Transverse colon (tissue), 4 donors: ENCODE measurements at regions not wholly inside any gene's neighbourhood (a gene's known extent, or its start where the extent isn't known, plus 50 kb on each side); places are given as distances from the start of the nearest gene placed in this dataset.

ENCODE experiments used
- DNase-seq: peaks from one replicate; pipeline ENCODE4 v3.0.0-alpha.2; 2019
- H3K27ac ChIP-seq, 4 donors: fragments of 200-600 bp; sonication (generic); 2 replicates each; pipeline ENCODE4 v1.5.1; 2016 to 2018; ENCODE audit warnings: inconsistent platforms in 4 of 4
- H3K27me3 ChIP-seq: fragments of 200-600 bp; sonication (generic); 2 replicates; pipeline ENCODE4 v1.5.1; 2017; ENCODE audit warnings: inconsistent platforms
- H3K36me3 ChIP-seq, 4 donors: fragments of 200-600 bp; sonication (generic); 2 replicates each; pipeline ENCODE4 v1.5.1; 2017 to 2019; ENCODE audit warnings: inconsistent platforms in 4 of 4
- H3K4me1 ChIP-seq, 4 donors: fragments of 200-600 bp; sonication (generic); 2 replicates each; pipeline ENCODE4 v1.5.1; 2017 to 2020; ENCODE audit warnings: inconsistent platforms in 4 of 4
- H3K4me3 ChIP-seq, 4 donors: fragments of 200-600 bp; sonication (generic); 1 replicate in 1 of 4; 2 replicates in 3 of 4; pipeline versions ENCODE4 v1.5.1 to v1.6.1; 2017 to 2019; ENCODE audit warnings: inconsistent platforms in 4 of 4
- H3K9me3 ChIP-seq, 2 donors: fragments of 200-600 bp; sonication (generic); 2 replicates each; pipeline ENCODE4 v1.5.1; 2017 to 2019; ENCODE audit warnings: inconsistent platforms in 2 of 2
- EP300 ChIP-seq: sonication (generic); formaldehyde crosslinking; IDR thresholded peaks from one replicate; pipeline ENCODE4 v1.6.1; 2017; ENCODE audit warnings: antibody characterized with exemption, low read depth
- POLR2A ChIP-seq: fragments of 450-650 bp; IDR thresholded peaks from one replicate; pipeline ENCODE4 v1.6.1; 2016; ENCODE audit warnings: antibody characterized with exemption, mild to moderate bottlenecking, moderate library complexity
- POLR2AphosphoS5 ChIP-seq, 3 donors: sonication (generic); formaldehyde crosslinking; IDR thresholded peaks; one replicate each; pipeline ENCODE4 v1.6.1; 2016; ENCODE audit warnings: antibody characterized with exemption in 3 of 3
- WGBS, 2 donors: methylation state at CpG; one replicate each; pipeline ENCODE4 v1.1.5; 2018; ENCODE audit warnings: low coverage in 1 of 2; 5-methylcytosine and 5-hydroxymethylcytosine counted together
- in situ Hi-C, 4 donors: fragments of 200-750 bp; cut with MboI; loops; one replicate each; pipeline versions ENCODE4 v1.15.0 to v1.15.1; 2017; ENCODE audit warnings: low sequenced_read_pairs in 3 of 4, low pct_ligation_motif_present in 1 of 4, low pct_unique_long_range_greater_than_20kb in 1 of 4
- intact Hi-C: fragments of 100-400 bp; cut with DNase I; formaldehyde crosslinking; loops from one replicate; pipeline ENCODE4 v1.15.1; 2023; ENCODE audit warnings: low total_unique reads
- TF ChIP-seq, protein P1 (sequence below), 5 experiments: fragments of 200-600 bp in 3 of 5; fragments of 450-650 bp in 2 of 5; sonication (generic) in 3 of 5; IDR thresholded peaks; 1 replicate in 2 of 5; 2 replicates in 3 of 5; pipeline ENCODE4 v1.5.1; 2016 to 2017; ENCODE audit warnings: antibody characterized with exemption in 5 of 5, inconsistent platforms in 3 of 5, mild to moderate bottlenecking in 2 of 5, moderate library complexity in 1 of 5

DNA sequence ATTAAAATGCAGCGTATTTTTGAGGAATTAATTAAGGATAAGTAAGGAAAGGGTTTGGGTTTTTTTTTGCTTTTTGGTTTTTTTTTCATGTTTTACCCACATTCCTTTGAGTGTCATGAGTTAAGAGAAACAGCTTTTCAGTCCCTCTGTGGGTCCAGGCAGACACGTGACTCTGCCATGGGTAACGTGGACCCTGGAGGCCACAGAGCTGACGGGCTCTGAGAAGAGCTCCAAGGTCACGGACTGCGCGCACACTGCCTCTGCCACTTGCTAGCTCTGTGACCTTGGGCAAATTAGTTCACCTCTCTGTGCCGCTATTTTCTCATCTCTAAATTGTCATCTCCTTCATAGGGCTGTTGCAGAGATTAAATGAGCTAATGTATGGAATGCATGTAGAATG is 588.2 kb upstream of the CDH11 start:
- TF ChIP-seq POLR2AphosphoS5 (IDR thresholded peaks at IDR 0.05) (no peak), POLR2A (no peak), EP300 (no peak)
- TF ChIP-seq, protein P1, sequence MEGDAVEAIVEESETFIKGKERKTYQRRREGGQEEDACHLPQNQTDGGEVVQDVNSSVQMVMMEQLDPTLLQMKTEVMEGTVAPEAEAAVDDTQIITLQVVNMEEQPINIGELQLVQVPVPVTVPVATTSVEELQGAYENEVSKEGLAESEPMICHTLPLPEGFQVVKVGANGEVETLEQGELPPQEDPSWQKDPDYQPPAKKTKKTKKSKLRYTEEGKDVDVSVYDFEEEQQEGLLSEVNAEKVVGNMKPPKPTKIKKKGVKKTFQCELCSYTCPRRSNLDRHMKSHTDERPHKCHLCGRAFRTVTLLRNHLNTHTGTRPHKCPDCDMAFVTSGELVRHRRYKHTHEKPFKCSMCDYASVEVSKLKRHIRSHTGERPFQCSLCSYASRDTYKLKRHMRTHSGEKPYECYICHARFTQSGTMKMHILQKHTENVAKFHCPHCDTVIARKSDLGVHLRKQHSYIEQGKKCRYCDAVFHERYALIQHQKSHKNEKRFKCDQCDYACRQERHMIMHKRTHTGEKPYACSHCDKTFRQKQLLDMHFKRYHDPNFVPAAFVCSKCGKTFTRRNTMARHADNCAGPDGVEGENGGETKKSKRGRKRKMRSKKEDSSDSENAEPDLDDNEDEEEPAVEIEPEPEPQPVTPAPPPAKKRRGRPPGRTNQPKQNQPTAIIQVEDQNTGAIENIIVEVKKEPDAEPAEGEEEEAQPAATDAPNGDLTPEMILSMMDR (IDR thresholded peaks at IDR 0.05) = no peak
- intact Hi-C loops = no loop called here
- H3K36me3 ChIP-seq = no peaks in the 10 kb centered on the region
- H3K4me3 ChIP-seq = no peak overlapping the region
- WGBS, 2 donors = 73 to 88% methylated on average over 4 to 8 of the region's 8 CpGs
- no peak overlapping the region for H3K27ac ChIP-seq
- in situ Hi-C loops = no loop called here
- DNase-seq = no peak
- no peaks in the 10 kb centered on the region for H3K4me1 ChIP-seq
- no peaks in the 10 kb centered on the region for H3K27me3 ChIP-seq
- no peaks in the 10 kb centered on the region for H3K9me3 ChIP-seq

DNA sequence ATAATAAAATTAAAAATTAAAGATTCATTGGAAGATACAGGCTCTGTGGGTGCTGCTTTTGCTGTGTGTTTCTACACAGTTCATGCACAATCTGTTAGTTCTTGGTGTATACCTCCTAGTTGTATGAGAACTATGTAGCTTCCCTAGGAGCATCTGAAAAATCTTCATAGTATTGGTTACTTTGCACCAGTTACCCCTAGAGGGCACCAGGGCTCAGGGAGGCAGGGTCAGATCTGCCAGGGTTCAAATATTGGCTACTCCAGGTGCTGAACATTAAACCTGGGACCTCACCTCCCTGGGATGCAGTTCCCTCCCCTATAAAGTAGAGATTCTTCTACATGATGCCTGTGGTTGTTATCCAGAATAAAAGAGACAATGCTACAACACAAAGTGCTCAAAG is 583.0 kb upstream of the CDH11 start:
- Histone ChIP-seq H3K27ac (no peak overlapping the region), H3K4me3 (no peak overlapping the region), H3K4me1 (no peaks in the 10 kb centered on the region), H3K27me3 (no peaks in the 10 kb centered on the region), H3K9me3 (no peaks in the 10 kb centered on the region), H3K36me3 (no peaks in the 10 kb centered on the region)
- intact Hi-C loops = no loop called here
- TF ChIP-seq POLR2A = no peak
- TF ChIP-seq EP300 = no peak
- TF ChIP-seq POLR2AphosphoS5 (IDR thresholded peaks at IDR 0.05) = no peak
- TF ChIP-seq, protein P1 (IDR thresholded peaks at IDR 0.05) = no peak
- no peak for DNase-seq
- in situ Hi-C loops = no loop called here

DNA sequence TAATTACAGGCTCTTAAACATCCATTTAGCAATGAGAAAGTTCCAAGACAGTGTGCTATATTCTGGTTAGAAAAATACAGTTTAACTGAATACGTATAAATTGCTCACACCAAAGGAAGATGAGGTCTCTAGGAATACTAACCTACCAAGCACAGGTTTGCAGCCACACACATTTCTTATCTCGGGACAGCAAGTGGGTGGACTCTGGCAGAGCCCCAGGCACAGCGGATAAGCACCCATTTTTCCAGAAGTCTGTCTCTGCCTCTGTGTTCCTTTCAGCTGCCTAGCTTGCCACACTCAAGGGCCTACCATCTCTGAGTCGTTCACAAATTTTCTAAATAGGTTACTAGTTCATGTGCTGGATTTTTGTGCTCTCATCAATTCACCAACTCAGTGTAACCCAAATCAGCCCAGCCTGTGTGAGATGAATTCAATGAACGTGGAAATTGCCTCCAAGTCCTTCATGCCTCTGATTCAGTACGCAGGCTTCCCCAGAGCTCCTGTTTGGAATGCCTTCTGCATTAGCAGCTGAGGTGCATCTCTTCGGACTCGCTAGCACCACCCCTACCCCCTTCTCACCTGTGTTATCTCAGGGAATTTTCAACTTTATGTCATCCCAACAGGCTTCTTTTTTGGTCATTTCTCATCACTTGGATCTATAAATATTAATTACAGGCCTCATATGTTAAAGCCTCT is 581.0 kb upstream of the CDH11 start:
- DNase-seq = no peak
- TF ChIP-seq, protein P1 (IDR thresholded peaks at IDR 0.05) = no peak
- TF ChIP-seq EP300 = no peak
- intact Hi-C loops = no loop called here
- Histone ChIP-seq H3K9me3 (no peaks in the 10 kb centered on the region), H3K4me3 (no peak overlapping the region), H3K36me3 (no peaks in the 10 kb centered on the region), H3K4me1 (no peaks in the 10 kb centered on the region), H3K27ac (no peak overlapping the region), H3K27me3 (no peaks in the 10 kb centered on the region)
- in situ Hi-C loops = no loop called here
- 79 to 87% methylated on average over 5 to 8 of the region's 8 CpGs for WGBS, 2 donors

DNA sequence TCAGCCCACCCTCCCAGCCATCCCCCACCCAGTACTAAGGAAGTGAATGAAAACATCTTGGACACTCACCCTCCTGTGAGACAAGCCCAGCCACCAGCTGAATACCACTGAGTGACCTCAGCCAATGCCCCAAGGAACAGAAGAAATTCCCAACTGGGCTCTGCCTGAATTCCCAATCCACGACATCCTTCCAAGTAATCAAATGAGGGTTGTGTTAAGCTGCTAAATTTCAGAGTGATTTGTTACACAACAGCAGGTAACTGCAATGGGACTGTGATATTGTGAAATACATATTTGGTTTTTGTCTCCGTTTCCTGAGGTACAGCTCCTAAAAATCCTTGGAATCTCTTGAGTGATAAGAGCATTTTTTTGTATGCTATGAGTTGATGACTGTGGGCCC is 578.7 kb upstream of the CDH11 start:
- DNase-seq = no peak
- Histone ChIP-seq H3K4me1 (no peaks in the 10 kb centered on the region), H3K36me3 (no peaks in the 10 kb centered on the region), H3K4me3 (no peak overlapping the region), H3K27ac (no peak overlapping the region), H3K9me3 (no peaks in the 10 kb centered on the region), H3K27me3 (no peaks in the 10 kb centered on the region)
- intact Hi-C loops = no loop called here
- WGBS, 2 donors = 84% methylated on average over 2 of the region's 2 CpGs; no CpG with 5 or more reads in 1 of the 2 donors
- in situ Hi-C loops = no loop called here
- TF ChIP-seq EP300 (no peak), POLR2A (no peak), POLR2AphosphoS5 (IDR thresholded peaks at IDR 0.05) (no peak)
- TF ChIP-seq, protein P1 (IDR thresholded peaks at IDR 0.05) = no peak
